BE2C (cell line): ENCODE measurements at regions not wholly inside any gene's neighbourhood (a gene's known extent, or its start where the extent isn't known, plus 50 kb on each side); places are given as distances from the start of the nearest gene placed in this dataset.

ENCODE experiments used
- DNase-seq: peaks from one replicate; pipeline ENCODE4 v3.0.0-alpha.2; 2020
- H3K27me3 ChIP-seq: fragments of 250-450 bp; sonication (Bioruptor Pico); 2 replicates; pipeline ENCODE4 v1.5.1; 2020; ENCODE audit warnings: mild to moderate bottlenecking
- H3K36me3 ChIP-seq: fragments of 250-450 bp; sonication (Bioruptor Pico); 2 replicates; pipeline ENCODE4 v1.5.1; 2020; ENCODE audit warnings: mild to moderate bottlenecking
- H3K4me1 ChIP-seq: fragments of 250-450 bp; sonication (Bioruptor Pico); 2 replicates; pipeline ENCODE4 v1.5.1; 2020
- H3K4me3 ChIP-seq: 2 replicates; pipeline ENCODE4 v1.5.1; 2011; ENCODE audit warnings: low read depth, low read length
- H3K9me3 ChIP-seq: fragments of 250-450 bp; sonication (Bioruptor Pico); 2 replicates; pipeline ENCODE4 v1.5.1; 2020
- TF ChIP-seq, protein P1 (sequence below): IDR thresholded peaks from 2 replicates; pipeline ENCODE4 v1.5.1; 2012; ENCODE audit warnings: mild to moderate bottlenecking, low read depth, low read length

DNA sequence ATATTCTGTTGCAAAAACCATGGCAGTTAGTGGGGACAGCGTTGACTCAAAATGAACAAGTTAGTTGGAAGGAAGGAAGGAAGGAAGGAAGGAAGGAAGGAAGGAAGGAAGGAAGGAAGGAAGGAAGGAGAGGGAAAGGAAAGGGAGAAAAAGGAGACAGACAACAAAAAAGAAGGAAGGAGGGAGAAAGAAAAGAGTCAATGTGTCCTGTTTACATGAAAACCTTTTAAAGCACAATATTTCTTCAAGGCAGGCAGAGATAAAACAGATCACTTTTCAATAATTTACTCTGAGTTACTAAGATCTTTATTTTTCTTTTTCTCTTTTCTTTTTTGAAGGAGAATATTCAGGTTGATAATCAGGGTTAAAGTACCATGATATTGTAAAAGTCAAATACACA lies 99.4 kb downstream of the CCER1 start:
- Histone ChIP-seq H3K36me3 (no peaks in the 10 kb centered on the region), H3K4me1 (no peaks in the 10 kb centered on the region), H3K27me3 (no peaks in the 10 kb centered on the region), H3K9me3 (no peaks in the 10 kb centered on the region), H3K4me3 (no peak overlapping the region)
- DNase-seq = no peak
- TF ChIP-seq, protein P1, sequence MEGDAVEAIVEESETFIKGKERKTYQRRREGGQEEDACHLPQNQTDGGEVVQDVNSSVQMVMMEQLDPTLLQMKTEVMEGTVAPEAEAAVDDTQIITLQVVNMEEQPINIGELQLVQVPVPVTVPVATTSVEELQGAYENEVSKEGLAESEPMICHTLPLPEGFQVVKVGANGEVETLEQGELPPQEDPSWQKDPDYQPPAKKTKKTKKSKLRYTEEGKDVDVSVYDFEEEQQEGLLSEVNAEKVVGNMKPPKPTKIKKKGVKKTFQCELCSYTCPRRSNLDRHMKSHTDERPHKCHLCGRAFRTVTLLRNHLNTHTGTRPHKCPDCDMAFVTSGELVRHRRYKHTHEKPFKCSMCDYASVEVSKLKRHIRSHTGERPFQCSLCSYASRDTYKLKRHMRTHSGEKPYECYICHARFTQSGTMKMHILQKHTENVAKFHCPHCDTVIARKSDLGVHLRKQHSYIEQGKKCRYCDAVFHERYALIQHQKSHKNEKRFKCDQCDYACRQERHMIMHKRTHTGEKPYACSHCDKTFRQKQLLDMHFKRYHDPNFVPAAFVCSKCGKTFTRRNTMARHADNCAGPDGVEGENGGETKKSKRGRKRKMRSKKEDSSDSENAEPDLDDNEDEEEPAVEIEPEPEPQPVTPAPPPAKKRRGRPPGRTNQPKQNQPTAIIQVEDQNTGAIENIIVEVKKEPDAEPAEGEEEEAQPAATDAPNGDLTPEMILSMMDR = no peak

DNA sequence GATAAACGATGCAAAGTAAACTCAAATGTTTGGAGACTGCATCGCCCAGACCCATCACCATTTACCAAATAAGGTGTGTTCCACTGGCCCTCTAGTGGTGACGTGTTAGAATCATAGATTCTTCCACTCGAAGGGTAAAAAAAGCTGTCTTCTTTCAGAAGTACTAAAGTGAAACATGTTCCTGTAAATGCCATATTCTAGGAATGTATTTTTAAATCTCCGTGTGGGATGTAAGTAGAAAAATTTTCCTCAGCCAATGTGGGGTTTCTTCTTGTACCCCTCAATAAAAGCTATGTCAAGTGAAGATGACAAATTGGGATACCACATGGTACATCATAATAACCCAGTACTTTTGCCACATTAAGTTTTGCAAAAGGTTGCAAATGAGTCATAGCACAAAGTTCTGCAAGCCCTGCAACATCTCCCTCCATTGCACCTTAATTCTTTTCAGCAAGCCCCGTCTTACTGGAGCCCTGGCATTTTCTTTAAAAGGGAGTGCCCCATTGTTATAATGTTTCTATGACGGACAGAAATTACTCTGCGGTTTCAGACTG lies 100.8 kb downstream of the CCER1 start:
- no peaks in the 10 kb centered on the region for H3K4me1 ChIP-seq
- no peaks in the 10 kb centered on the region for H3K36me3 ChIP-seq
- no peaks in the 10 kb centered on the region for H3K27me3 ChIP-seq
- DNase-seq = peak; percentile 60
- H3K9me3 ChIP-seq = no peaks in the 10 kb centered on the region
- TF ChIP-seq, protein P1 = peak; percentile 87
- H3K4me3 ChIP-seq = no peak overlapping the region

DNA sequence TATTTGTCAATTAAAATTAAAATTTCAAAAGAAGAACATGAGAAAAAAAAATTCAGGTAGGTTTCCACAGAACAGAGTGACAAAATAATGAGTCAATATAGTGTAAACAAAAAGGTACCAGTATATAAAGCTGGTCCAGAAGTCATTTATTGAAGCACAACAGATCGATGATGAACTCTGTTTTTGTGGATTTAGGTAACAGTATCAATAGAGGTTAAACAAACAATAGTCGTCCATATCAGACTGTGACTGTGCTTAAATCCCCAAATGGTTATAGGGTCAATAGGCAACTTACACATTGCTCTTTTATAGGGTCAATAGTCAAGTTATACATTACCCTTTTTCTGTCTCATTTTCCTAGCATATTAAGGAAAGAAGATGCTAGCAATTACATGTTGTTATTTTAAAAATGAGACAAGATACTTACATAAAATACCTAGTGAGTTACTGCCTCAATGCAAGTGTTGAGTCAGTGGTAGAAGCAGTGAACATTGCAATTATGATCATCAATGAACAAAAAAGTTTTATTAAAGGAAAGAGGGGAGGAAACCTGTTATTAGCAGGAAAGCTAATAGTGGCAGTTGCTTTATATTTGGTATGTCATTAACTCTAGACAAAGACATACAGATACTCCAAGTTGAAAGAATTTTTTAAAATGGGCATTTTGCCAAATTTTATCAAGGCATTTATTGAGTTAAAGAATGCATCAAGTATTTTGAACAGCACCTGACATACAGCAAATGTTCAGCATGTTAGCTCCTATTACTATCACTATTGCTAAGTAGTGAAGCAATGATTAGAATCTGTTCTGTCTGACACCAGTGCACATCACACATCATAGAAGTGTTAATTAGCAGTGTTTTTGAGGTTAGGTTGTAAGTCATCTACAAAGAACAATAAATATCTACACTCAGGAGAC lies 102.9 kb downstream of the CCER1 start:
- DNase-seq = no peak

DNA sequence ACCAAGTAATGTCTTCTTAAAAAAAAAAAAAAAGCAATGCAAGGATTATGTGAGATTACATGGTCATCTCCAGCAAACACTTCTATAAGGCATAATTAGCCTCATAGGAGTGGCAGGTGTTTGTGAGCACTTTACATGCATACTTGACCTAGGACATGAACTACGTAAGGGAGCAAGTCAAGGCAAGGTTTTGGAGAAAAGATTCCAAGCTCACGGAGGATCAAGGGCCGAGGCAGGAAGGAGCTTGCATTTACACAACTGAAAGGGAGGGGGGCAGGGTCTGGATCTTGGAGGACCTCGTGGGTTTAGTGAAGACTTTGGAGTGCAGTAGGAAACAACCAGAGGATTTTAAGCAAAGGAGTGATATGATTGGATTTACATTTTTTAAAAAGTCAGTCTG lies 112.5 kb downstream of the CCER1 start:
- TF ChIP-seq, protein P1 = no peak
- no peak for DNase-seq

More for the DNA sequence above, 102.9 kb downstream of the CCER1 start:
- H3K36me3 ChIP-seq = no peaks in the 10 kb centered on the region
- no peaks in the 10 kb centered on the region for H3K4me1 ChIP-seq
- TF ChIP-seq, protein P1 = no peak
- H3K4me3 ChIP-seq = no peak overlapping the region
- H3K9me3 ChIP-seq = no peaks in the 10 kb centered on the region
- H3K27me3 ChIP-seq = no peaks in the 10 kb centered on the region

DNA sequence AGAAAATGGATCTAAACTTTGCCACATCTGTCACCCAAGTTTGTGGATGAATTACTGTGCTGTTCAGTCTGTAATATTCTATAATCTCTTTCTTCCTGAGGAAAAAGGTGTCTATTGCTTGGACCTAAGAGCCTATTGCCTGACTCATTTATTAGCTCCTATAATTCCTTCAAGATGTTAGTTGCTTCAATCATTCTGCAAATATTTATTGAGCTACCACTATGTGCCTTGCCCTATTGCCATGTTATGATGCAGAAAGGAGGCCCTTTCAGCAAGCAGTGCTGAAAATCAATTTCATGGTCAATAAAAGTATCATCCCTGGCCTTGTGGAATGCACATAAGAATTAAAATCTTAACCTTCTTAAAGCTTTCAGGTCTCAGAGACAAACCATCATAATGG lies 113.6 kb downstream of the CCER1 start:
- Histone ChIP-seq H3K4me1 (peaks cover 7% of the 10 kb centered on the region; the same call in 1 of the 2 replicates), H3K27me3 (no peaks in the 10 kb centered on the region), H3K9me3 (no peaks in the 10 kb centered on the region), H3K4me3 (no peak overlapping the region), H3K36me3 (no peaks in the 10 kb centered on the region)
- TF ChIP-seq, protein P1 = no peak
- no peak for DNase-seq

More for the DNA sequence above, 112.5 kb downstream of the CCER1 start:
- no peaks in the 10 kb centered on the region for H3K27me3 ChIP-seq
- no peaks in the 10 kb centered on the region for H3K9me3 ChIP-seq
- H3K36me3 ChIP-seq = no peaks in the 10 kb centered on the region
- no peak overlapping the region for H3K4me3 ChIP-seq
- H3K4me1 ChIP-seq = peaks cover 1% of the 10 kb centered on the region; the same call in 1 of the 2 replicates

DNA sequence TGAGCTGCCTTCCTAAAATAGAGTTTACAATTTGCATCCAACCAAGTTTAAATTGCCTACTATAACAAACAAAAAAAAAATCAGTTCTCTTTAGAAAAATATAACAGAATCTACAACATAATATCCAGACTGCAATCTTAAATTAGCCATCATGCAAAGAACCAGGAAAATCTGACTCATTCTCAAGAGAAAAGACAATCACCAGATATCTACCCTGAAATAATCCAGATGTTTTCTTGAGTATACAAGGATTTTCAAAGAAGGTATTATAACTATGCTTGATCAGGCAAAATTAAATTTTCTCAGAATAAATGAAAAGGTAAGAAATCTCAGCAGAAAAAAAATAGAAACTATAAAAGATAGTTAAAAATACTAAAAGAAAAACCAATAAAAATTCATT lies 115.6 kb downstream of the CCER1 start:
- H3K27me3 ChIP-seq = no peaks in the 10 kb centered on the region
- H3K4me1 ChIP-seq = peaks cover 11% of the 10 kb centered on the region
- no peak for DNase-seq
- TF ChIP-seq, protein P1 = no peak
- H3K36me3 ChIP-seq = no peaks in the 10 kb centered on the region
- no peak overlapping the region for H3K4me3 ChIP-seq
- H3K9me3 ChIP-seq = no peaks in the 10 kb centered on the region
